HepG2 (cell line): ENCODE measurements at regions not wholly inside any gene's neighbourhood (a gene's known extent, or its start where the extent isn't known, plus 50 kb on each side); places are given as distances from the start of the nearest gene placed in this dataset.

ENCODE experiments used
- ATAC-seq: fragments of 200-7000 bp; cut with Tn5 transposase; 3 replicates; pipeline ENCODE4 v1.9.1; 2020; ENCODE audit warnings: mild to moderate bottlenecking, moderate library complexity
- BruUV-seq: library from RNA; stranded (reverse); fragments of 400-500 nt; replicated peaks from 2 replicates; lab custom pipeline; 2021; lab: Mats Ljungman, UMichigan
- CTCF ChIA-PET: fragments of 300-600 bp; formaldehyde crosslinking; extraction: SDS; loops from one replicate; lab custom pipeline; 2021; ENCODE audit warnings: low total read pairs, inconsistent platforms, low intra/inter-chr PET ratio; lab: Yijun Ruan, JAX
- POLR2A ChIA-PET: fragments of 350-600 bp; sonication (Branson Sonifier 250); formaldehyde crosslinking; loops from one replicate; lab custom pipeline; 2020; ENCODE audit warnings: antibody characterized with exemption, inconsistent platforms; lab: Yijun Ruan, JAX
- DNase-seq: peaks from one replicate; pipeline ENCODE4 v3.0.0-alpha.2; 2015; ENCODE audit warnings: low spot score
- FAIRE-seq: peaks from 3 replicates; lab custom pipeline; 2011; peaks lifted over from hg19 to GRCh38; lab: Jason Lieb, UNC
- H2AFZ ChIP-seq: one replicate; pipeline ENCODE4 v1.6.1; 2011; ENCODE audit warnings: low read length, inconsistent platforms
- H3K27ac ChIP-seq: fragments of 300-600 bp; 3 replicates; pipeline ENCODE4 v1.8.0; 2011; ENCODE audit warnings: mixed run types, mild to moderate bottlenecking, mixed read lengths, low read length, inconsistent platforms; ENCODE audit not compliant: insufficient read depth; ENCODE audit errors: extremely low read length
- H3K27me3 ChIP-seq, 2 experiments: fragments of 200-600 bp in 1 of 2; 2 replicates in 1 of 2; 3 replicates in 1 of 2; pipeline versions ENCODE4 v1.6.0 to v1.8.0; 2011; ENCODE audit warnings: low read length in 2 of 2, mild to moderate bottlenecking in 2 of 2, moderate library complexity in 2 of 2, inconsistent platforms in 1 of 2; ENCODE audit not compliant: insufficient read depth in 2 of 2, control insufficient read depth in 1 of 2
- H3K36me3 ChIP-seq, 2 experiments: fragments of 200-600 bp in 1 of 2; replicated peaks in 1 of 2; 2 replicates in 1 of 2; 3 replicates in 1 of 2; pipeline versions ENCODE4 v1.5.1 to v1.8.0; 2011; ENCODE audit warnings: low read length in 2 of 2, inconsistent platforms in 1 of 2; ENCODE audit not compliant: insufficient read depth in 2 of 2, control insufficient read depth in 1 of 2
- H3K4me1 ChIP-seq: 2 replicates; pipeline ENCODE4 v1.5.1; 2012; ENCODE audit warnings: low read length, inconsistent platforms; ENCODE audit not compliant: insufficient read depth
- H3K4me2 ChIP-seq: 2 replicates; pipeline ENCODE4 v1.6.0; 2011; ENCODE audit warnings: low read depth, low read length, inconsistent platforms
- H3K4me3 ChIP-seq, 3 experiments: fragments of 200-600 bp in 1 of 3; sonication (generic), shearing (Covaris generic) in 1 of 3; replicated peaks in 1 of 3; 2 replicates each; pipeline ENCODE4 v1.5.1; 2011 to 2016; ENCODE audit warnings: low read length in 3 of 3, inconsistent platforms in 2 of 3, low read depth in 2 of 3, mild to moderate bottlenecking in 2 of 3, control low read depth in 1 of 3, mixed read lengths in 1 of 3; ENCODE audit not compliant: insufficient read depth in 1 of 3
- H3K79me2 ChIP-seq: one replicate; pipeline ENCODE4 v1.6.1; 2011; ENCODE audit warnings: low read length, inconsistent platforms; ENCODE audit not compliant: insufficient read depth
- H3K9ac ChIP-seq: 2 replicates; pipeline ENCODE4 v1.6.0; 2011; ENCODE audit warnings: mild to moderate bottlenecking, low read depth, low read length, inconsistent platforms; ENCODE audit not compliant: insufficient read depth
- H3K9me3 ChIP-seq: 2 replicates; pipeline ENCODE4 v1.5.1; 2012; ENCODE audit warnings: mild to moderate bottlenecking, low read length
- H4K20me1 ChIP-seq: 2 replicates; pipeline ENCODE4 v1.6.0; 2011; ENCODE audit warnings: inconsistent platforms, mild to moderate bottlenecking, low read length, moderate library complexity; ENCODE audit not compliant: insufficient read depth
- ASH2L ChIP-seq: fragments of 300-600, 200-600 bp; sonication (generic); IDR thresholded peaks from 2 replicates; pipeline ENCODE4 v1.7.0; 2017; ENCODE audit warnings: low read depth, mild to moderate bottlenecking, moderate library complexity, mixed read lengths, low read length; ENCODE audit not compliant: insufficient read length
- ATRX ChIP-seq: sonication (generic); formaldehyde crosslinking; IDR thresholded peaks from 2 replicates; pipeline ENCODE4 v1.4.0; 2020; ENCODE audit warnings: missing genetic modification reagents, borderline replicate concordance
- CHCHD3 ChIP-seq: sonication (generic); formaldehyde crosslinking; IDR thresholded peaks from 2 replicates; pipeline ENCODE4 v1.8.0; 2022; ENCODE audit warnings: mild to moderate bottlenecking, missing genetic modification reagents, moderate library complexity
- GATA4 ChIP-seq: sonication (generic); IDR thresholded peaks from 2 replicates; pipeline ENCODE4 v1.6.1; 2016; ENCODE audit warnings: antibody characterized with exemption, low read depth, borderline replicate concordance
- HNF4A ChIP-seq: sonication (generic); formaldehyde crosslinking; IDR thresholded peaks from 2 replicates; pipeline ENCODE4 v1.4.0; 2020; ENCODE audit warnings: missing genetic modification reagents
- ISL2 ChIP-seq: sonication (generic); formaldehyde crosslinking; IDR thresholded peaks from 2 replicates; pipeline ENCODE4 v1.5.0; 2020; ENCODE audit warnings: missing genetic modification reagents
- KLF11 ChIP-seq: IDR thresholded peaks from 2 replicates; pipeline ENCODE4 v1.6.1; 2016; ENCODE audit warnings: missing compliant biosample characterization
- KLF16 ChIP-seq, 2 experiments: sonication (generic) in 1 of 2; formaldehyde crosslinking in 1 of 2; IDR thresholded peaks; 2 replicates each; pipeline versions ENCODE4 v1.6.1 to v1.8.0; 2016 to 2023; ENCODE audit warnings: missing genetic modification reagents in 2 of 2, missing compliant biosample characterization in 1 of 2
- LCORL ChIP-seq, 2 experiments: fragments of 450-650 bp in 1 of 2; sonication (generic) in 1 of 2; formaldehyde crosslinking in 1 of 2; IDR thresholded peaks; 2 replicates each; pipeline versions ENCODE4 v1.5.0 to v1.6.1; 2017 to 2020; ENCODE audit warnings: antibody characterized with exemption in 1 of 2, missing genetic modification reagents in 1 of 2
- NFKB2 ChIP-seq: sonication (generic); formaldehyde crosslinking; IDR thresholded peaks from 2 replicates; pipeline ENCODE4 v1.4.0; 2020; ENCODE audit warnings: missing genetic modification reagents, borderline replicate concordance
- TBL1XR1 ChIP-seq: fragments of 150-350 bp; IDR thresholded peaks from 2 replicates; pipeline ENCODE4 v1.6.1; 2014; ENCODE audit warnings: borderline replicate concordance, low read length; ENCODE audit not compliant: partially characterized antibody
- ZFY ChIP-seq: sonication (generic); formaldehyde crosslinking; IDR thresholded peaks from 2 replicates; pipeline ENCODE4 v1.4.0; 2020; ENCODE audit warnings: missing genetic modification reagents
- ZNF317 ChIP-seq: sonication (generic); formaldehyde crosslinking; IDR thresholded peaks from 2 replicates; pipeline ENCODE4 v1.5.0; 2020; ENCODE audit warnings: mild to moderate bottlenecking, missing genetic modification reagents
- ZNF350 ChIP-seq: sonication (generic); formaldehyde crosslinking; IDR thresholded peaks from 2 replicates; pipeline ENCODE4 v1.4.0; 2020; ENCODE audit warnings: mild to moderate bottlenecking, low read depth, missing genetic modification reagents, borderline replicate concordance
- ZNF577 ChIP-seq: sonication (generic); formaldehyde crosslinking; IDR thresholded peaks from 2 replicates; pipeline ENCODE4 v1.4.0; 2020; ENCODE audit warnings: mild to moderate bottlenecking, low read depth, missing genetic modification reagents, borderline replicate concordance
- ZNF646 ChIP-seq: sonication (generic); formaldehyde crosslinking; IDR thresholded peaks from 2 replicates; pipeline ENCODE4 v1.9.0; 2021; ENCODE audit warnings: mild to moderate bottlenecking, missing genetic modification reagents
- ZNF704 ChIP-seq: sonication (generic); formaldehyde crosslinking; IDR thresholded peaks from 2 replicates; pipeline ENCODE4 v1.8.1; 2023; ENCODE audit warnings: mild to moderate bottlenecking, inconsistent platforms, moderate library complexity, missing genetic modification reagents, borderline replicate concordance
- WGBS: methylation state at CpG from one replicate; pipeline ENCODE4 v1.1.6; 2017; ENCODE audit warnings: low lambda C conversion rate; 5-methylcytosine and 5-hydroxymethylcytosine counted together
- in situ Hi-C: cut with HindIII; loops from 2 replicates; pipeline ENCODE4 v1.10.0; 2017; ENCODE audit warnings: low pct_unique_long_range_greater_than_20kb; ENCODE audit not compliant: extremely low pct_ligation_motif_present
- intact Hi-C: fragments of 100-400 bp; cut with micrococcal nuclease; formaldehyde crosslinking; loops from one replicate; pipeline ENCODE4 v1.10.0; 2022; ENCODE audit not compliant: unreplicated experiment

- in situ Hi-C loops: no loop called here
- no peak overlapping the region for H2AFZ ChIP-seq
- DNase-seq: no peak
- POLR2A ChIA-PET: no interaction called here
- no peaks in the 10 kb centered on the region for H3K4me1 ChIP-seq
- 26% methylated on average over 5 of the region's 5 CpGs for WGBS
- no peak overlapping the region for H3K9ac ChIP-seq
- no peaks in the 10 kb centered on the region for H3K36me3 ChIP-seq
- BruUV-seq: no TSS peak
- H3K4me2 ChIP-seq: no peak overlapping the region
- no peak for FAIRE-seq
- no peak overlapping the region for H3K27ac ChIP-seq
- H3K27me3 ChIP-seq: peaks cover 0 to 2% of the 10 kb centered on the region in 2 experiments; a peak in 1 of 5 replicates
- CTCF ChIA-PET: interaction anchor here (1.5 to 3.9 kb wide), 2 partner anchors 10 to 12 kb away, joined by 4 to 43 read pairs; no protein-coding TSS in a partner anchor
- ATAC-seq: no peak; the same call in 2 of the 3 replicates
- H4K20me1 ChIP-seq: no peaks in the 10 kb centered on the region; the same call in 1 of the 2 replicates
- no peaks in the 10 kb centered on the region for H3K79me2 ChIP-seq
- H3K4me3 ChIP-seq: no peak overlapping the region
- TF ChIP-seq LCORL (IDR thresholded peaks at IDR 0.05): no peak
- no peak for TF ChIP-seq LCORL (CRISPR knock-in tag; IDR thresholded peaks at IDR 0.05)
- no peak for TF ChIP-seq ISL2 (CRISPR knock-in tag)
- no peak for TF ChIP-seq KLF11 (CRISPR knock-in tag)
- no peak for TF ChIP-seq ASH2L
- TF ChIP-seq CHCHD3: no peak
- TF ChIP-seq ZNF350: no peak
- TF ChIP-seq ZFY (CRISPR knock-in tag): no peak
- TF ChIP-seq ZNF646 (CRISPR knock-in tag): no peak
- TF ChIP-seq KLF16 (CRISPR knock-in tag; IDR thresholded peaks at IDR 0.05): no peak
- no peak for TF ChIP-seq ATRX (CRISPR knock-in tag)
- TF ChIP-seq HNF4A (CRISPR knock-in tag): no peak
- no peak for TF ChIP-seq ZNF577 (CRISPR knock-in tag)
- no peak for TF ChIP-seq NFKB2 (CRISPR knock-in tag)
- TF ChIP-seq GATA4: no peak
- no peak for TF ChIP-seq ZNF704 (CRISPR knock-in tag)
- no peak for TF ChIP-seq ZNF317 (CRISPR knock-in tag)
- TF ChIP-seq TBL1XR1: no peak
- intact Hi-C loops: no loop called here
- no peaks in the 10 kb centered on the region for H3K9me3 ChIP-seq
Observed at GRCh38 chr20:59514554-59514953, 89.8 kb upstream of the PHACTR3 start.
